ENCODE measurements at regions not wholly inside any gene's neighbourhood (a gene's known extent, or its start where the extent isn't known, plus 50 kb on each side); places are given as distances from the start of the nearest gene placed in this dataset.

DNA sequence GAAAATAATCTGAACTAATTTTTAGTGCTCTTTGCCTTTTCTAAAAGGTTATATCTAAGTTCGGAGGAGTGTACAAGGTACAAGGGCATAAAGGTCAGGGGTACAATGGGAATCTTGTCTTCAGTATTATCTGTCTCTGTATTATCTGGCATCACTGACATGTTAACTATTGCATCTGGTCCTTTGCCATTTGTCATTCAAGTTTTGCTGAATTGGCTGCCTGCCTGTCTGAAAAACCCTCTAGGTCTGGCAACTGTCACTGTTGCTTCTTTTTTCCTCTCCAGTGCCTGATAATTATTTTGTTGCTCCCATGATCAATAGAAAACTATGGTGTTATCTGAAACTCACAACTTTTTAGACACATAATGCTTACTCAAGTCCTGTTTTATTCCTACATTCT is 112.5 kb upstream of the STK26 start:
- no peak for DNase-seq

DNA sequence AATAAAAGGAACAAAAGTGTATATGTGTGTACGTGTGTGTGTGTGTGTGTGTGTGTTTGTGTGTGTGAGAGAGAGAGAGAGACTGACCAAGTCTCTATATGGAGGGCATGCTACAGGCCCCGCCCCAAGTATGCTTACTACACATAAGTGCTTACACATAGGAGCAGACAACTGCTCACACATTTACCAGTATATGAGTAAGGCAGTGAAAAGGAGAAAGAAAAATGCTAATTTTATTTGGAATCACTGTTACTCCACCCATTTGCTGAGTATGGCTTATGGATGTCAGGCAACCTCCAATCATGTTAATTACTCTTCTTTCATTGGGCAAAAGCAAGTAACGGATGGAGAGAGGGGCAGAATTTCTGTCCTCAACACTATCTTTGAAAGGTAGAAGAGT is 107.6 kb upstream of the STK26 start:
- no peak for DNase-seq

DNA sequence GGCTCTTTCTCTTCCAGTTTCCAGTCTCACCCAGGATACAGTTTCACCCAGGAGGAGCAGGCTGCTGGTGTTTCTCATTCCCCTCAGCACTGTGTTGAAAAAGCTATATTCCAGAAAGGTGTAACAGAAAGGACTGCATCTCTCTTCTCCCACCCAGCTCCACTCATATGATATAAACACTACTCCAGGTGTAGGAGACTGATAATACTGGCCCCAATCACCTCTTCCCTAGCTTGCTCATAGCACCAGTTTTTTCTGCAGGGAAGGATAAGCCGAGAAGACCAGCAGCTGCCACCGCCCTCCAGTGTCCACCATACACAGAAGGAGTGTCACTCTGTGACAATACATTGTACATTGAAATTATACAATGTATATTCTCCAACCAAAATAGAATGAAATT is 105.5 kb upstream of the STK26 start:
- no peak for DNase-seq

DNA sequence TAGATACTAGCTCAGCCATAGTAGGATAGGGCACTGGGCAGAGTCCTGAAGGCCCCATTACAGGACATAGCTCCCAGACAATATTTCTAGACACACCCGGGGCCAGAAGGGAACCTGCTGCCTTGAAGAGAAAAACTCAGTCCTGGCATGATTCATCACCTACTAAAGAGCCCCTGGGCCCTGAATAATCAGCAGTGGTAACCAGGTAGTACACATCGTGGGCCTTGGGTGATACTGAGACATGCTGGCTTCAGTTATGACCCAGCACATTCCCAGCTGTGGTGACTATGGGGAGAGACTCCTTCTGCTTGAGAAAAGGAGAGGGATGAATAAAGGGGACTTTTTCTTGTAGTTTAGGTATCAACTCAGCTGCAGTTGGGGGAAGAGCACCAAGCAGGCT is 104.3 kb upstream of the STK26 start:
- DNase-seq = no peak

DNA sequence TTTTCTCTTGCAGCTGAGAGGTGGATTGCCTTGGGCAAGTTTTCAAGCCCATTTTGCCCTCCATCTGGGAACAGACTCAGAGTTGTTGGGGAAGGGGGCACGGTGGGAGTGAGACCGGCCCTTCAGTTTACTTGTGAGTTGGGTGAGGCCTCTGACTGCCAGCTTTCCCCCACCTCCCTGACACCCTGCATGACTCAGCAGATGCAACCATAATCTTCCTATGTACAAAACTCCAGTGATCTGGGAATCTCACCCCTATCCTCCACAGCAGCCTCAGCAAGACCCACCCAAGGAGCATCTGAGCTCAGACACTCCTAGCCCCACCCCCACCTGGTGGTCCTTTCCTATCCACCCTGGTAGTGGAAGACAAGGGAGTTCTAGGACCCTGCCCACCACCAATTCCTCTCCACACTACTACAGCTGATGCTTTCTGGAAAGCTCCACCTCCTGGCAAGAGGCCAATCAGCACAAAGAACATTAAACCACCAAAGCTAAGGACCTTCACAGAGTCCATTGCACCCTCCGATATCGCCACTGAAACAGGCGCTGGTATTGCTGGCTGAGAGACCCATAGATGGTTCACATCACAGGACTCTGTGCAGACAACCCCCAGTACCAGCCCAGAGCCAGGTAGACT is 99.4 kb upstream of the STK26 start:
- no peak for DNase-seq

DNA sequence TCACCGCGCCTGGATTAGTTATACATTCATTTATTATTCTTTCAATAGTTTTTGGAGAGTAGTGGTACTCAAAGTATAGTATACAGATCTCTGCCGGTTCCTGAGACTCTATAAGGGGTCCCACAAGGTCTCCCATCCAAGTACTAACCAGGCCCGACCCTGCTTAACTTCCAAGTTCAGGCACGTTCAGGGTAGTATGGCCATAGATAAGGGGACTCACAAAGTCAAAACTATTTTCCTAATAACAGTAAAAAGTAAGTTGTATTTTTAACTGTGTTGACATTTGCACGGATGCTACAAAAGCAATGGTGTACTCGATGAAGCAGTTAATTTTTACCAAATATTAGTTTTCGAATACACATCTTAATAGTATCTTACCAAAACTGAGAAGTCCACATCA is 84.4 kb upstream of the STK26 start:
- DNase-seq = no peak

DNA sequence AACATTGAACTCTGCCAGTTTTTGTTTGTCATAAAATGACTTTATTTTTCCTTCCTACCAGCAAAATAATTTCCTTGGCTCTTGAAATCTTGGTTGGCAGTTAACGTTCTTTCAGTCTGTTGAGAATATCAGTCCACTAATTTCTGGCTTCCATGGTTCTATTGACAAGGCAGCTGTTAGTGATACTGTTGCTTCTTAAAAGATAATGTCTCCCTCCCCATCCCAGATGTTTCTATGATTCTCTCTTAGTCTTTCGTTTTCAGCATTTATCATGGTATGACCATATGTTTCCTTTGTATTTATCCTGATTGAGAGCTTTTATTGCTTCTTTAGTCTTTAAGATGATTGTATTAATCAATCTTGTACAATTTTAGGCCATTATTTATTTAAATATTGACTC is 81.1 kb upstream of the STK26 start:
- DNase-seq = no peak

DNA sequence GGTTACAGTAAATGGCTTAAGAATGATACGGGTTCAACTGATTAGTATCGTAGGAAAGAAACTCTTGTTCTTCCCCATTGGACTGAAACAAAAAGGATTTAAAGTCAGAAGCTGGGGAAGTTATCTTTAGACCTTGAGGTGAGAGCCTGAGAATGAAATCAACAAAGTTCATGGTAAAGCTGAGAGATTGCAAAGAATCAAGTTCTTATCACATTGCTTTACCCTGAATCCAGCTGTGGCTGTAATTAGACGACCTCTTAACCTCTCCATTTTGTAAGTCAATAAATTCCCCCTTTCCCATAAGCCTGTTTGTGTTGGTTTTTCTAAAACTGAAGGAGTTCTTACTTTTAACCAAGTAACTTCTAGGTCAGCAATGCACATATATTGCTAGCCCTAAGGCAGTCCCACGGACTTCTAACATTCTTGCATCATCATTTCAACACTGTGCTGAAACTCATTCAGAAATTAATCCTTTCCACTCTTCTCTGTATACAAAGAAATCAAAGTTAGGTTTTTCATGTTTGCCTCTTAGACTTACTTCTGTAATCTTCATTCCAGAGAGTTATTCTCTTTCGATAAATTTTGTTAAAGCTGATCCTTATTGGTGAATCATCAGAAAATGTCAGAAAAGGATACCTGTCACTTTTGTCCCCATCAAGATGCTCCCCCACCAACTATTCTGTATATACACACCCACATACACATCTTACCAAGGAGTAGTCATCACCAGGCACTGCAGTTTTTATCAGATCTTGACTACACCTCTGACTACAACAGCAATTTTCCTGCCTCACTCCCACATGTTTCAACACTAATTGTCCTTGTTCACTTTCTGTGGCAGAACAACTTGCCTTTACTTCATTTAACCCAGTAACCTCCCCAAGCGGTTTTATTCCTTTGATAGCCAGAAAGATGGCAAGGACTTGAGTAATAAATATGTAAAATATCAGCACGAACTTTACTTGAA is 77.9 kb upstream of the STK26 start:
- no peak for DNase-seq

DNA sequence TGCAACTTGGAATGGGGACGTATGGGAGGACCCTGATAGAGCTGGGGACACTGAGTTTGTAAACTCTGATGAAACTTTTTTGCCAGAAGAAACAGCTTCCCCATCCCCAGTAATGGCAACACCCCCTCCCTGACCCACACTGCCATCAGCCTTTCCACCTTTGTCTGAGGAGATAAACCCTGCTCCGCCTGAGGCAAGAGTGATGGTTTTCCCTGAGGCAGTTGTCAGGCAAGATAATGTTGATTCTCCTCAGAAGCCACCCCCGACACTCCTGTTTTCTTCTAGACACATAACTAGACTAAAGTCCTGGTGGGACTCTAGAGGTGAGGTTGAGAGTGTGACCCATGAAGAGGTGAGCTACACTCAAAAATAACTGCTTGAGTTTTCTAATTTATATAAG is 71.9 kb upstream of the STK26 start:
- no peak for DNase-seq

DNA sequence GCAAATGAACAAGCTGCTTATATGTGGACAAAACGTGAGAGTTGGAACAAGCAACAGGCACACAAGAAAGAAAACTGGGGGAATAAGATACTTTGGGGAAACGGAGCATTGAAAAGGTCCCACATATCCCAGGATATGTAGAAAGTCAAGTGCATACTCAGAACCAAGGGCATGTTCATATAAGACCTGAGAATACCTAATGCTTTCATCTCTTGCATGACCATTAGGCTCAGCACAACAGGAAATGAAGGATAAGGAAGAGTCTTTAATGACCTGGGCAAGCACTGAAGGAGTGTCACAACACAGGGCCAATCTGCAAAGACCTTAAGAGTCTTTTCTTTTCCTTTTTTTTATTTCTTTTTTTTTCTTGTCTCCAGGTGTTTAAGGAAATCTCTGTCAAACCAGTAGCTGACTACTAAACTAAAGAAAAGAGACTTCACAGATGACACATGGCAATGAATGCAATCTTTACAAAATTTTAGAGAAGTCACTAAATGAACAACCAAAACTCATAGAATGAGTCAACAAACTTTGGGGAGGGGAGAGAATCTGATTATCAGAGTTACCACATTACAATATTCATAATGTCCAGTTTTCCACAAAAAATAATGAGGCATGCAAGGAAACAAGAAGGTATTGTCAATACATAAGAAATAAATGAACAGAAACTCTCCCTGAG is 67.9 kb upstream of the STK26 start:
- DNase-seq = no peak

DNA sequence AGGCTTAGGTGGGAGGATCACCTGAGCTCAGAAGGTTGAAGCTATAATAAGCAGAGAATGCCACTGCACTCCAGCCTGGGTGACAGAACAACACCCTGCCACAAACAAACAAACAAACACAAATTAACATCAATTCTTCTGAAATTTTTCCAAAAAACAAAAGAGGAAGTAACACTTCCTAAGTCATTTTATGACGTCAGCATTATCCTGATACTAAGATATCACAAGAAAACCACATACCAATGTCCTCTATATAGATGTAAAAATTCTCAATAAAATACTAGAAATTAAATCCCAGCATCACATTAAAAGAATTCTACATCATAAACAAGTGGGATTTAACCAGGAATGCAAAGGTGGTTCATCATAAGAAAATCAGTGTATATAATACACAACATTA is 64.4 kb upstream of the STK26 start:
- DNase-seq = no peak

DNA sequence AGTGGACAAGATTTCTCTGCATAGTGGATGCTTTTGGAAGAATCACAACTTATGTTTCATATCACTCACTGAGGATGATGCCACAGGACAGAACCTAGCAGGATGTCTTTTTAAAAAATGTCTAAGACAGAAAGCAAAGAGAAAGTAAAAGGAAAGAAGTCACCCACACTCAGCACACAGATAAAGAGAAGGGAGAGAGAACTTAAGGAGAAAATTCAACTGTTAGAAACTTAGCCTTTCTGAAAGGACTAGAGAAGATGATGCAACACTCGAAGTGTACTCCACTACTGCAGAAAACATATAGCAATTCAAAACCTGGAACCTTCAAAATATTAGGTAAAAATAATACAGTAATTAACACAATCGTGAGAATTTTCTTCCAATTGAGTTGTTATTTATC is 52.8 kb upstream of the STK26 start:
- no peak for DNase-seq
